GM08714 (cell line): ENCODE measurements at regions not wholly inside any gene's neighbourhood (a gene's known extent, or its start where the extent isn't known, plus 50 kb on each side); places are given as distances from the start of the nearest gene placed in this dataset.
"Not testable (repeated sequence)": the region's sequence is repeated elsewhere in the genome, so short reads cannot be mapped to it uniquely, and the experiment has no call there.

Experiments
- H3K4me3 ChIP-seq: fragments of 200-500 bp; sonication (Bioruptor generic); 2 replicates; pipeline ENCODE4 v1.5.1; 2014; ENCODE audit warnings: mild to moderate bottlenecking, low read length, inconsistent platforms
- ZNF274 ChIP-seq: IDR thresholded peaks from 2 replicates; pipeline ENCODE4 v1.6.1; 2012; ENCODE audit warnings: mild to moderate bottlenecking, low read depth, low read length

DNA sequence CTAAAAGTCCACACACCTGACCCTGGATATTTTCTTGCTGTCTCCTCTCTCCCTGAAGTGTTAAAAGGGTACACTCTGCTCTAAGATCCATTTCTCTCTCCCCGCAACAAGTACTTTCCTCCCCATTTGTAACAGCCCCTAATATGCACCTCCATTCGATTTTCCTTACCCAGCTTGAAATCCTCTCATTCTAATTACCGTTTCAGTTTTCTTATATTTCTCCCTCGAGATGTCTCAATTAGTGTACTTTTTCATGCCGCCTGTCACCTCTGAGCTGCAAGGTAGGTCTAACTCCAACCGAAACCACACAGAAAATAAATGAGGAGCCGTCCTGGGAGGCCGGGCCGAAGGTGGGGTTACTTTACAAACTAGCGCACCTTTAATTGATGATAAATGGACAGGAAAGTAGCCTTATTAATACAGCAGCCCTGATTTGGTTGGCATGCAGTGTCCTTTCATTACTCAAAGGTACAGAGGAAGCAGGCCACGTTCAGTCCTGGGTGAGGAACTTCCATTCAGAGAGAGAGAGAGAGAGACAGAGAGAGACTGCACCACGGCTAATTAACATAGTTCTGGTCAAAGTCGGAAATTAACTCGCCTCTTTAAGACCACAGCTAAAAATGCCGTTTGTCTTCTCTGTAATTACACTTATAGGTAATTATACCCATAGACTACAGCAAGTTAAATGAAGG lies 319.9 kb downstream of the ARRDC4 start:
- no peak for TF ChIP-seq ZNF274
- H3K4me3 ChIP-seq, result no peak overlapping the region

DNA sequence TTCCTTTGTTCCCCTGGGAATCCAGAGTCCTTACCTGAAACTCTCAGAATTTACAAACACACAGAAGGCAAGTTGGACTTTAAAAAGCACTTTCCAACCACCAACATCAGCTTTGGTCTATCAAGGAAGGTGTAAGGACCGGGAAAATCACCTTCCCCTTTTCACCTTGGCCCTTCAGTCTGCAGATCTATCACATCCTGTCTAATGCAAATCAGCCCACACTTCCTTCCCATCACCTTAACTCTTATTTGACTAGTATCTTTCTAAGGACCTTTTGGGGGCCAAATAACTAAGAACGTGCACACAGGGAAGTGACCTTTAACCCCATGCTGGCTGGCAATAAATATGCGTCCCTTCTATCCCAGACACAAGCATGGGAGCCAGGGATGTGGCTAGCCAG lies 320.6 kb downstream of the ARRDC4 start:
- H3K4me3 ChIP-seq, result no peak overlapping the region
- TF ChIP-seq ZNF274, result no peak

- no peak overlapping the region for H3K4me3 ChIP-seq
- TF ChIP-seq ZNF274, result no peak
These were observed 322.3 kb downstream of the ARRDC4 start for GRCh38 chr15:98282656-98283332.

GRCh38 chr15:98286200-98286599 lies 325.7 kb downstream of the ARRDC4 start:
- no peak overlapping the region for H3K4me3 ChIP-seq
- TF ChIP-seq ZNF274, result no peak

DNA sequence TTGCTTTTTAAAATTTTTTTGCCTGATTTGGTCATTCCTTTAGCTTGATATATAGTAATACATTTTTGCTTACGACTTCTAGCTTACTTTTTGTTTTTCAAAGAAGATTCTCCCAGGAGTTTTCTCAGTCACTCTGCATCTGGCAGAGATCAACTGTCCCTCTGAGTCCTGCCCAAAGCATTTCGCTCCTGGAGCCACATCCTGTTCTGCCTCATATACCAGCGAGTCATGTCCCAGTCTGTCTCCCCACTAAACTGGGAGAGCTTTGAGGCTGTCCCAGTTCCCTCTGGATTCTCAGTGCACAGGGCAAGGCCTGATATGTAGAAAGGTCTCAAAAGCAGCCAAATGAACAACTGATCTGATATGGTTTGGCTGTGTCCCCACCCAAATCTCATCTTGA lies 326.3 kb downstream of the ARRDC4 start:
- H3K4me3 ChIP-seq, result no peak overlapping the region
- no peak for TF ChIP-seq ZNF274

DNA sequence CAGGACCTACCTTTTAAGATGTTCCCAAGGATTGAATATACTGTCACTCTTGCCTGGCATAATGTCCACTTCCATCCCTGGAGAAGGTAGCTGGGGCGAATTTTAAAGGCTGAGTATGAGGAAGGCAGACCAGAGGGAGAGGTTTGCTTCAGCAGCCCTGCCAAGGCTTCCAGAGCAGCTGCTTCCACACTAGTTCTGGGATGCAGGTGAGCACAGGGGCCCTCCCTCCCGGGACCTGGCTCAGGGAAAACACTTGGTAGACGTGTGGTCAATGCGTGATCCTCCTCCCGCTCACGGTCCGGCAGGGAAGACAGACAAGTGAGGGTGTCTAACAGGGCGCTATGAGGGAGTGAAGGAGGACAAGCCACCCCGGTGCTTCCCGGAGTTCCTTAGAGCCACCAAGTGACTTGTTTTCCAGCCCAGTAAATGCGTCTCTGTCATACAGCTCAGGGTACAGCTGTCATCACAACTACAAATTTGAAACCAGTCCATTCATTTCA lies 327.6 kb downstream of the ARRDC4 start:
- TF ChIP-seq ZNF274, result no peak
- no peak overlapping the region for H3K4me3 ChIP-seq

- TF ChIP-seq ZNF274, result no peak
- no peak overlapping the region for H3K4me3 ChIP-seq
These were observed 329.2 kb downstream of the ARRDC4 start for GRCh38 chr15:98289747-98290146.

DNA sequence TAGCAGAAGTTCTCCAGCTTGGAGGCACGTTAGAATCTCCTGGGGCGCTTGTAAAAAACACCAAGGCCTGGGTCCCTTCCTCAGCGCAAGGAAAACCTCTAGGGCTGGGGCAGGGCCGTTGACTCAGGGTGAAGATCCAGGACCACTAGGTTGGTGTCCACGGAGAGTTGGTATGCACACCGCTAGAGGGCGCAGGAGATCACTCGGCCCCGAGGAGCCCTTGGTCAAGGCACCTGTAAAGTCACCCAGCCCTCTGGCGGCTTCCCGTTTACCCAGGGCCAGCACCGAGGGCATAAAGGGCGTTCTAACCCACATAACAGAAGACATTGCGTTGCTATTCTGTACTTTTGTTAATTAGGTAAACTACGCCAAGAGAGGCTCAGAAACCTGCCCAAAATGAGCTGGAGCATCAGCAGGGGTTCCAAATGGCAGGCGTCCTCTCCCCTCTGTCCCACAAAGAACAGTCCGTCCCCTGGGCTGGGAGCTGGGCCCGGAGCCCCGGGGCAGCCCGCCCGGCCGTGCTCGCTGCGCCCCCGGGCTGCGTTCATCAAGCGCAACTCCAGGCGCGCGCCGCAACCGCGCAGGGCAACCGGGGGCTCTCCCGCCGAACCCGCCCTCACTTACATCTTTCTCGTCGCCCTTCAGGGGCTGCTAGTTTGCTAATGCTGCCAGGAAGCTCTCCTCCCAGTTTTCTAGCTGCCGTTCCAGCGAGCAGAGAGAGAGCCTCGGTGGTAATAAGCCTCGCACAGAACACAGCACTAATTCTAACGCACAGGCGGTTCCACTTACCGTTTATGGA lies 332.1 kb downstream of the ARRDC4 start:
- H3K4me3 ChIP-seq, result no peak overlapping the region
- TF ChIP-seq ZNF274, result no peak

DNA sequence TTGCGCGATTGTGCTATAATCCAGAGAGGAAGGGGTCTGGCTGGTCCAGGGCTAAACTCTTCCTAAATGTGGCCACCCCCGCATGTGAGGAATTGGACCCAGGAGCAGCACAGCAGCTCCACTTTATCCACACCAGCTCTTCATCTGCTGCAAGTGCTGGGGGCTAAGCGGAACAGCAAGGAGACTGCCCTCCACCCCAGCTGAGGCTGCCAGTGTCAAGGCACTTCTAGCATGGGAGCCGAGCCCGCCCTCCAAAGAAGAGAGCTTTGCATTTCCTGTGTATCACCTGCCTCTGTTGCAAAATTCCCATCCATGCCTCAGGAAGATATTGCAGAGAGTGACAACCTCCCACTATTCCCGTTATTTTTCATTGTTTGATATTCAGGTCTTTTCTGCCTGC lies 333.6 kb downstream of the ARRDC4 start:
- no peak for TF ChIP-seq ZNF274

DNA sequence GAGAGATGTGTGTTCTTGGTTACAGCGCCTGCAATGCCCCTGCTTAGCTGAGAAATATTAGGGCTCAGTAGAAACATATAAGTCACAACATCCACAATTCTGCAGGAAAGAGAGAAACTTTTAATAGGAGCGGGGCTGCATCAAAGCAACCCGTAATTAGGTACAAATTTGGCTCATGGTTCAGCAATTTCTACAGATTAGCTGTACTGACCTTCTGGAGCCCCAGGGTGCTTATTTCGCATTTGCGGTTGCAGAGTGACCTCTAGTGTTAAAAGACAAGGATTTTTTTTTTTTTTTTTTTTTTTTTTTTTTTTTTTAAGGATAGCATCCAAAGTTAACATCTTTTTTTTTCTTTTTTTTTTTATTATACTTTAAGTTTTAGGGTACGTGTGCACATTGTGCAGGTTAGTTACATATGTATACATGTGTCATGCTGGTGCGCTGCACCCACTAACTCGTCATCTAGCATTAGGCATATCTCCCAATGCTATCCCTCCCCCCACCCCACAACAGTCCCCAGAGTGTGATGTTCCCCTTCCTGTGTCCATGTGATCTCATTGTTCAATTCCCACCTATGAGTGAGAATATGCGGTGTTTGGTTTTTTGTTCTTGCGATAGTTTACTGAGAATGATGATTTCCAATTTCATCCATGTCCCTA lies 334.7 kb downstream of the ARRDC4 start:
- not testable (repeated sequence) for H3K4me3 ChIP-seq

More for the DNA sequence above, 333.6 kb downstream of the ARRDC4 start:
- H3K4me3 ChIP-seq, result no peak overlapping the region

GRCh38 chr15:98296653-98297052 lies 336.1 kb downstream of the ARRDC4 start:
- no peak overlapping the region for H3K4me3 ChIP-seq
- TF ChIP-seq ZNF274, result no peak

- no peak overlapping the region for H3K4me3 ChIP-seq
- no peak for TF ChIP-seq ZNF274
These were observed 343.9 kb downstream of the ARRDC4 start for GRCh38 chr15:98304371-98304770.

DNA sequence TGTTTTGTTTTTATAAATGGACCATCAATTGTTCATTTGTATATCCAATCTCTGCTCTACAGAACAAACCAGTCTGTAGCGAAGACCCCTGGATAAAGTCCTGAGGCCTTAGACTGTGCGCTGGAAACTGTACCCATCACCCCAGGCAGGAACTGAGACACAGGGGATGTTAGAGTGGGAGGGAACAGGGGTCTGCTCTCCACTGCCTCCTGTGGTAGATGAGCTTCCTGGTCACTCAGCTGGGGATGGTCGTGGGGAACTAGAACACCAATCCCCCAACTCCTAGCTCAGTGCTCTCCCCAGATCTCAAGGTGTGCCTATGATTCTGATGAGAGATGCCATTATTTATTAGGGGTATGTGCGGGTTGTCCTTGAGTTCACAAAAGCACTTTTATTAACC lies 340.2 kb upstream of the IGF1R start:
- H3K4me3 ChIP-seq, result no peak overlapping the region
- no peak for TF ChIP-seq ZNF274

- TF ChIP-seq ZNF274, result no peak
- no peak overlapping the region for H3K4me3 ChIP-seq
These were observed 336.7 kb upstream of the IGF1R start for GRCh38 chr15:98311566-98312188.
